Neural progenitor cell (in vitro differentiated cells): ENCODE measurements at regions not wholly inside any gene's neighbourhood (a gene's known extent, or its start where the extent isn't known, plus 50 kb on each side); places are given as distances from the start of the nearest gene placed in this dataset.

Source experiments
- EZH2 ChIP-seq: fragments of 200-600 bp; sonication (generic); IDR thresholded peaks from 2 replicates; pipeline ENCODE4 v1.6.1; 2017; ENCODE audit warnings: antibody characterized with exemption, mild to moderate bottlenecking, moderate library complexity
- TF ChIP-seq, protein P1 (sequence below): fragments of 200-600 bp; sonication (generic); IDR thresholded peaks from 2 replicates; pipeline ENCODE4 v1.5.1; 2017; ENCODE audit warnings: antibody characterized with exemption, mild to moderate bottlenecking

DNA sequence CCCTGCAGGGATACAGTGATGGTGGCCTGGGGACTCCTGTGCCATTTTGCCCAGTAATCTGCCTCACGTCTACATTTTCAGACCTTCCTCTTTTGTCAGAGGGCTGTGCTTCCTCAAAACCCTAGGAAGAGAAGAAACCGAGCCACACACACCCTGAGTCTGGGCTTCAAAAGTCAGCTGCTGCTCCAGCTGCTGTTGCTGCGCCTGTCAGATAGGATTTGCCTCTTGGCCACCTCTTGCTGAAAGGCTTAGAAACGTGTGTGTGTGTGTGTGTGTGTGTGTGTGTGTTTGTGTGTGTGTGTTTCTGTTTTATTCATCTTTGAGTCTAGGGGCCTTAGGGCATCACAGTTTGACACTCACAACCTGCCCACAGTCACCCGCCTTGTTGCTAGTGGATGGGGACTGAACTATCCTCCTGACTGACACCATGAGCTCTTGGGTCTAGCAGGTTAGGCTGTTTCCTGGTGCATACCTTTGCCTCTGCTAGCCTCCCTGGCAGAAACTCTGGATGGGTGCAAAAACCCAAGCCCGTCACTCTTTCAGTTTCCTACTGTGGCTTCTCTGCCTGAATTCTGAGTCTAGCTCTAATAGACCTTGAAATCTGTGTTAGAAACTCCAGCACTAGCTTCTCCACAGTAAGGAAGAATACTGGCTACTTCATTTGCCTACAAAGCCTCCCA, 94.9 kb upstream of the CEP85L start:
- TF ChIP-seq EZH2 = no peak
- TF ChIP-seq, protein P1, sequence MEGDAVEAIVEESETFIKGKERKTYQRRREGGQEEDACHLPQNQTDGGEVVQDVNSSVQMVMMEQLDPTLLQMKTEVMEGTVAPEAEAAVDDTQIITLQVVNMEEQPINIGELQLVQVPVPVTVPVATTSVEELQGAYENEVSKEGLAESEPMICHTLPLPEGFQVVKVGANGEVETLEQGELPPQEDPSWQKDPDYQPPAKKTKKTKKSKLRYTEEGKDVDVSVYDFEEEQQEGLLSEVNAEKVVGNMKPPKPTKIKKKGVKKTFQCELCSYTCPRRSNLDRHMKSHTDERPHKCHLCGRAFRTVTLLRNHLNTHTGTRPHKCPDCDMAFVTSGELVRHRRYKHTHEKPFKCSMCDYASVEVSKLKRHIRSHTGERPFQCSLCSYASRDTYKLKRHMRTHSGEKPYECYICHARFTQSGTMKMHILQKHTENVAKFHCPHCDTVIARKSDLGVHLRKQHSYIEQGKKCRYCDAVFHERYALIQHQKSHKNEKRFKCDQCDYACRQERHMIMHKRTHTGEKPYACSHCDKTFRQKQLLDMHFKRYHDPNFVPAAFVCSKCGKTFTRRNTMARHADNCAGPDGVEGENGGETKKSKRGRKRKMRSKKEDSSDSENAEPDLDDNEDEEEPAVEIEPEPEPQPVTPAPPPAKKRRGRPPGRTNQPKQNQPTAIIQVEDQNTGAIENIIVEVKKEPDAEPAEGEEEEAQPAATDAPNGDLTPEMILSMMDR = no peak
